IMR-90 (cell line): ENCODE measurements at regions not wholly inside any gene's neighbourhood (a gene's known extent, or its start where the extent isn't known, plus 50 kb on each side); places are given as distances from the start of the nearest gene placed in this dataset.

Experiments
- ATAC-seq: fragments of 200-7000 bp; cut with Tn5 transposase; 2 replicates; pipeline ENCODE4 v1.9.1; 2020; ENCODE audit warnings: low read depth, mild to moderate bottlenecking, moderate library complexity
- BruUV-seq: library from RNA; stranded (reverse); fragments of 400-500 nt; replicated peaks from 2 replicates; lab custom pipeline; 2021; lab: Mats Ljungman, UMichigan
- CTCF ChIA-PET: fragments of 300-600 bp; formaldehyde crosslinking; extraction: SDS; loops from one replicate; lab custom pipeline; 2021; ENCODE audit warnings: antibody characterized with exemption; lab: Yijun Ruan, JAX
- POLR2A ChIA-PET: fragments of 300-600 bp; sonication (Branson Sonifier 250); formaldehyde crosslinking; loops from one replicate; lab custom pipeline; 2022; ENCODE audit warnings: antibody characterized with exemption; ENCODE audit not compliant: unreplicated experiment; lab: Charles Lee
- DNase-seq: peaks from one replicate; pipeline ENCODE4 v3.0.0; 2013
- H2AFZ ChIP-seq: replicated peaks from 2 replicates; pipeline ENCODE3; 2013; ENCODE audit warnings: low read length, mild to moderate bottlenecking; ENCODE audit not compliant: poor library complexity
- H2AK5ac ChIP-seq: 2 replicates; pipeline ENCODE4 v1.6.1; 2013; ENCODE audit warnings: low read depth, low read length, inconsistent platforms
- H2AK9ac ChIP-seq: replicated peaks from 2 replicates; pipeline ENCODE3; 2013; ENCODE audit warnings: mild to moderate bottlenecking, low read depth, low read length, moderate library complexity; ENCODE audit not compliant: poor library complexity
- H2BK120ac ChIP-seq: 2 replicates; pipeline ENCODE4 v1.6.1; 2013; ENCODE audit warnings: low read depth, low read length, inconsistent platforms
- H2BK15ac ChIP-seq: 3 replicates; pipeline ENCODE4 v1.6.1; 2013; ENCODE audit warnings: low read depth, low read length, inconsistent platforms
- H2BK20ac ChIP-seq: 2 replicates; pipeline ENCODE4 v1.6.1; 2013; ENCODE audit warnings: low read depth, mild to moderate bottlenecking, inconsistent platforms, low read length, moderate library complexity
- H2BK5ac ChIP-seq: 2 replicates; pipeline ENCODE4 v1.6.1; 2013; ENCODE audit warnings: mild to moderate bottlenecking, low read depth, low read length, inconsistent platforms; ENCODE audit not compliant: poor library complexity, severe bottlenecking
- H3K14ac ChIP-seq: replicated peaks from 2 replicates; pipeline ENCODE4 v1.6.1; 2013; ENCODE audit warnings: low read depth, low read length, inconsistent platforms
- H3K18ac ChIP-seq: 2 replicates; pipeline ENCODE4 v1.6.1; 2013; ENCODE audit warnings: low read depth, low read length, control low read depth
- H3K23ac ChIP-seq: 2 replicates; pipeline ENCODE4 v1.6.1; 2013; ENCODE audit warnings: low read depth, low read length, inconsistent platforms
- H3K27ac ChIP-seq: 2 replicates; pipeline ENCODE4 v1.5.1; 2013; ENCODE audit warnings: mild to moderate bottlenecking, control low read depth, low read length; ENCODE audit not compliant: insufficient read depth
- H3K27me3 ChIP-seq: 2 replicates; pipeline ENCODE4 v1.6.1; 2013; ENCODE audit warnings: low read length; ENCODE audit not compliant: control insufficient read depth, insufficient read depth
- H3K36me3 ChIP-seq: 2 replicates; pipeline ENCODE4 v1.6.1; 2013; ENCODE audit warnings: low read length, mixed read lengths; ENCODE audit not compliant: control insufficient read depth, insufficient read depth
- H3K4ac ChIP-seq: 2 replicates; pipeline ENCODE4 v1.6.1; 2013; ENCODE audit warnings: low read depth, low read length, inconsistent platforms
- H3K4me1 ChIP-seq: 2 replicates; pipeline ENCODE4 v1.6.1; 2013; ENCODE audit warnings: low read length, mixed read lengths; ENCODE audit not compliant: control insufficient read depth, insufficient read depth
- H3K4me2 ChIP-seq: 2 replicates; pipeline ENCODE4 v1.6.1; 2013; ENCODE audit warnings: low read depth, mild to moderate bottlenecking, control low read depth, low read length, moderate library complexity
- H3K4me3 ChIP-seq: 2 replicates; pipeline ENCODE4 v1.5.1; 2013; ENCODE audit warnings: low read depth, mild to moderate bottlenecking, control low read depth, low read length, moderate library complexity; ENCODE audit not compliant: insufficient read depth
- H3K56ac ChIP-seq: 2 replicates; pipeline ENCODE4 v1.6.1; 2013; ENCODE audit warnings: low read length, inconsistent platforms; ENCODE audit not compliant: insufficient read depth; ENCODE audit errors: extremely low read depth
- H3K79me1 ChIP-seq, 2 experiments: 2 replicates each; pipeline ENCODE4 v1.6.1; 2013; ENCODE audit warnings: low read length in 2 of 2, inconsistent platforms in 1 of 2, low read depth in 1 of 2
- H3K9ac ChIP-seq: 2 replicates; pipeline ENCODE4 v1.6.1; 2013; ENCODE audit warnings: low read depth, low read length, control low read depth
- H3K9me1 ChIP-seq: 2 replicates; pipeline ENCODE4 v1.6.1; 2013; ENCODE audit warnings: low read length, inconsistent platforms; ENCODE audit not compliant: insufficient read depth
- H3K9me3 ChIP-seq: 2 replicates; pipeline ENCODE4 v1.6.1; 2013; ENCODE audit warnings: low read length; ENCODE audit not compliant: control insufficient read depth, insufficient read depth
- H4K20me1 ChIP-seq: 2 replicates; pipeline ENCODE4 v1.6.1; 2013; ENCODE audit warnings: low read length, inconsistent platforms; ENCODE audit not compliant: insufficient read depth
- H4K5ac ChIP-seq: 2 replicates; pipeline ENCODE4 v1.6.1; 2013; ENCODE audit warnings: mild to moderate bottlenecking, low read depth, low read length, control low read depth
- H4K8ac ChIP-seq, 2 experiments: 2 replicates each; pipeline ENCODE4 v1.6.1; 2013; ENCODE audit warnings: low read depth in 2 of 2, low read length in 2 of 2, control low read depth in 1 of 2, inconsistent platforms in 1 of 2
- H4K91ac ChIP-seq: 2 replicates; pipeline ENCODE4 v1.6.1; 2013; ENCODE audit warnings: low read depth, low read length, inconsistent platforms; ENCODE audit not compliant: insufficient read depth
- SMC3 ChIP-seq: fragments of 150-350 bp; IDR thresholded peaks from 2 replicates; pipeline ENCODE4 v1.6.1; 2016; ENCODE audit warnings: low read depth, mild to moderate bottlenecking, antibody characterized with exemption, low read length, moderate library complexity
- WGBS, 2 experiments: methylation state at CpG; one replicate each; pipeline versions ENCODE4 v1.1.5 to v1.1.7; 2013; ENCODE audit warnings: missing lambda C conversion rate in 2 of 2; ENCODE audit not compliant: insufficient read length in 1 of 2; ENCODE audit errors: extremely low coverage in 2 of 2; 5-methylcytosine and 5-hydroxymethylcytosine counted together
- dilution Hi-C: fragments of 300-500 bp; cut with HindIII; formaldehyde crosslinking; loops from one replicate; pipeline ENCODE4 v1.14.3; 2018; ENCODE audit warnings: low sequenced_read_pairs; ENCODE audit not compliant: unreplicated experiment
- in situ Hi-C: fragments of 300-500 bp; cut with MboI; formaldehyde crosslinking; loops from 3 replicates; pipeline ENCODE4 v1.14.3; 2019; ENCODE audit warnings: low sequenced_read_pairs, inconsistent platforms, mixed read lengths
- intact Hi-C: fragments of 100-400 bp; cut with micrococcal nuclease; formaldehyde crosslinking; loops from 2 replicates; pipeline ENCODE4 v1.10.0; 2022

DNA sequence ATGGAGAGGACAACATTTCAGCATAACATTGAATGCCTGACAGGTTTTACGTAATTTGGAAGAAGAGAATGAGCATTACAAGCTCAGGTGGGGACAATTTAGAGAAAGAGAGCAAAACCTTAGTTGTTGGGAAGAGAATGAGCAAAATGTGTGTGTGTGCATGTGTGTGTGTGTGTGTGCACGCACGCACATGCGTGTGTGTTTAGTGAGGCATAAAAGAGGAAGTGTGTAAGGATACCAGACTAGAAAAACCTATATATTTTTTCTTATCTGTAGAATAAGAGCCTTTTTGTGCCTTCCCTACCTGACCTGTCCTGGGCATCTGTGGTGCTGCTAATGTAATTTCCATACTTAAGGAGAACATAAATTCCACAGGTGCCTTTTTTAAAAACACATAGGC lies 99.0 kb upstream of the PLXNA2 start:
- Histone ChIP-seq H2BK20ac (no peak overlapping the region), H2AK9ac (no peak overlapping the region), H3K18ac (no peak overlapping the region), H3K14ac (no peak overlapping the region), H3K4me1 (no peaks in the 10 kb centered on the region), H2AFZ (no peak overlapping the region), H2BK15ac (no peak overlapping the region), H3K79me1 (no peaks in the 10 kb centered on the region), H3K23ac (no peak overlapping the region), H3K9me1 (no peaks in the 10 kb centered on the region), H2AK5ac (no peak overlapping the region), H4K20me1 (no peaks in the 10 kb centered on the region), H4K8ac (no peak overlapping the region), H3K9me3 (no peaks in the 10 kb centered on the region), H2BK120ac (no peak overlapping the region), H4K91ac (no peak overlapping the region), H2BK5ac (no peak overlapping the region), H3K4ac (no peak overlapping the region), H3K27ac (no peak overlapping the region), H4K5ac (no peak overlapping the region), H3K56ac (no peak overlapping the region), H3K27me3 (no peaks in the 10 kb centered on the region), H3K4me3 (no peak overlapping the region), H3K36me3 (no peaks in the 10 kb centered on the region), H3K4me2 (no peak overlapping the region), H3K9ac (no peak overlapping the region)
- in situ Hi-C loops (no loop called here), intact Hi-C loops (no loop called here), dilution Hi-C loops (no loop called here)
- DNase-seq: no peak
- POLR2A ChIA-PET: no interaction called here
- no peak for ATAC-seq
- 67% methylated on average over 1 of the region's 4 CpGs; no CpG with 5 or more reads in 1 of the 2 experiments for WGBS, 2 experiments
- CTCF ChIA-PET: no interaction called here
- BruUV-seq: no TSS peak
- no peak for TF ChIP-seq SMC3
